NB4 (cell line): ENCODE measurements at regions not wholly inside any gene's neighbourhood (a gene's known extent, or its start where the extent isn't known, plus 50 kb on each side); places are given as distances from the start of the nearest gene placed in this dataset.

Experiments used
- CTCF ChIP-seq: IDR thresholded peaks from one replicate; pipeline ENCODE4 v1.5.1; 2012; ENCODE audit warnings: low read depth, low read length
- MYC ChIP-seq: IDR thresholded peaks from 2 replicates; pipeline ENCODE4 v1.6.1; 2011; ENCODE audit warnings: low read depth, low read length
- POLR2A ChIP-seq: IDR thresholded peaks from 2 replicates; pipeline ENCODE4 v1.6.1; 2011; ENCODE audit warnings: mild to moderate bottlenecking; ENCODE audit not compliant: insufficient read length; ENCODE audit errors: extremely low read depth

GRCh38 chr5:19099195-19099594 lies 888.8 kb downstream of the CDH18 start:
- TF ChIP-seq CTCF (no peak), POLR2A (no peak), MYC (no peak)
